OCI-LY7 (cell line): ENCODE measurements at regions not wholly inside any gene's neighbourhood (a gene's known extent, or its start where the extent isn't known, plus 50 kb on each side); places are given as distances from the start of the nearest gene placed in this dataset.

Experiments
- BruUV-seq: library from RNA; stranded (reverse); fragments of 400-500 nt; replicated peaks from 2 replicates; lab custom pipeline; 2021; lab: Mats Ljungman, UMichigan
- CTCF ChIA-PET: fragments of 300-600 bp; sonication (Branson Sonifier 250); formaldehyde crosslinking; loops from one replicate; lab custom pipeline; 2022; ENCODE audit warnings: antibody characterized with exemption; ENCODE audit not compliant: unreplicated experiment; lab: Charles Lee
- POLR2A ChIA-PET: fragments of 300-600 bp; sonication (Branson Sonifier 250); formaldehyde crosslinking; loops from one replicate; lab custom pipeline; 2022; ENCODE audit warnings: antibody characterized with exemption; lab: Charles Lee
- DNase-seq: peaks from one replicate; pipeline ENCODE4 v3.0.0-alpha.2; 2015; ENCODE audit warnings: low spot score
- H2AFZ ChIP-seq: fragments of 200-600 bp; sonication (generic), shearing (Covaris generic); 2 replicates; pipeline ENCODE4 v1.6.1; 2014; ENCODE audit warnings: mild to moderate bottlenecking, antibody characterized with exemption, low read length, moderate library complexity
- H3K27ac ChIP-seq: fragments of 200-600 bp; sonication (generic); 2 replicates; pipeline ENCODE4 v1.5.1; 2014; ENCODE audit warnings: mixed run types, low read depth, mild to moderate bottlenecking, moderate library complexity, low read length, inconsistent platforms; ENCODE audit not compliant: poor library complexity, severe bottlenecking
- H3K36me3 ChIP-seq: fragments of 200-600 bp; sonication (generic); 2 replicates; pipeline ENCODE4 v1.6.1; 2014; ENCODE audit warnings: mild to moderate bottlenecking, antibody characterized with exemption, low read length, moderate library complexity, mixed read lengths; ENCODE audit not compliant: insufficient read depth
- H3K4me1 ChIP-seq: fragments of 200-600 bp; sonication (generic); 2 replicates; pipeline ENCODE4 v1.5.1; 2014; ENCODE audit warnings: mild to moderate bottlenecking, low read length; ENCODE audit not compliant: insufficient read depth, poor library complexity, severe bottlenecking
- H3K4me2 ChIP-seq: fragments of 200-600 bp; sonication (generic); 2 replicates; pipeline ENCODE4 v1.6.1; 2014; ENCODE audit warnings: mild to moderate bottlenecking, low read length
- H3K4me3 ChIP-seq: fragments of 200-600 bp; sonication (generic); 2 replicates; pipeline ENCODE4 v1.5.1; 2014; ENCODE audit warnings: mild to moderate bottlenecking, low read depth, low read length; ENCODE audit not compliant: poor library complexity, severe bottlenecking
- H3K79me2 ChIP-seq: fragments of 200-600 bp; sonication (generic); 2 replicates; pipeline ENCODE4 v1.6.1; 2016; ENCODE audit warnings: low read depth, mild to moderate bottlenecking, low read length, moderate library complexity, mixed read lengths; ENCODE audit not compliant: insufficient read depth
- H3K9me2 ChIP-seq: fragments of 200-600 bp; sonication (generic); 2 replicates; pipeline ENCODE4 v1.6.1; 2016; ENCODE audit warnings: mild to moderate bottlenecking, low read length, mixed read lengths; ENCODE audit not compliant: insufficient read depth
- H3K9me3 ChIP-seq: fragments of 200-600 bp; sonication (generic); 2 replicates; pipeline ENCODE4 v1.6.1; 2014; ENCODE audit warnings: mild to moderate bottlenecking, mixed run types, low read length, mixed read lengths
- H4K20me1 ChIP-seq: fragments of 200-600 bp; sonication (generic); 2 replicates; pipeline ENCODE4 v1.6.1; 2014; ENCODE audit warnings: mild to moderate bottlenecking, antibody characterized with exemption, low read length, moderate library complexity, mixed read lengths; ENCODE audit not compliant: insufficient read depth
- EZH2phosphoT487 ChIP-seq: fragments of 200-600 bp; sonication (generic); IDR thresholded peaks from 2 replicates; pipeline ENCODE4 v1.6.1; 2018; ENCODE audit warnings: low read depth, borderline replicate concordance, mild to moderate bottlenecking, mixed run types, antibody characterized with exemption, low read length, moderate library complexity, mixed read lengths
- intact Hi-C: fragments of 100-400 bp; cut with micrococcal nuclease; formaldehyde crosslinking; loops from one replicate; pipeline ENCODE4 v1.10.0; 2022; ENCODE audit not compliant: unreplicated experiment
- TF ChIP-seq, protein P1 (sequence below): fragments of 200-600 bp; sonication (generic); conservative IDR thresholded peaks from 2 replicates; pipeline ENCODE4 v1.5.1; 2014; ENCODE audit warnings: mild to moderate bottlenecking, antibody characterized with exemption, low read length, moderate library complexity, mixed read lengths

DNA sequence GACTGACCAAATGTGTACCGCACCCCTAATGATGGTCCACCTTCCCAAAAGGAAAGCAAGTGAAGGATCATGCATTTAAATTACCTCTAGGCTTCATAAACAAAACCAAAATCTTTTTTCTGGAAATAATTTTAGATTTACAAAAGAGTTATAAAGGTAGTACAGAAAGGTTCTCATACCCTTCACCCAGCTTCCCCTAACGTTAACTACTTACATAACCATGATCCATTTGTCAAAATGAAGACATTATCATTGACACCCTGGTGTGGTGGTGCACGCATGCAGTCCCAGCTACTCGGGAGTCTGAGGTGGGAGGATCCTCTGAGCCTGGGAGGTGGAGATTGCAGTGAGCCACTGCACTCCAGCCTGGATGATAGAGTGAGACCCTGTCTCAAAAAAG, 75.1 kb upstream of the TCF7L2 start:
- Histone ChIP-seq H3K4me3 (no peak overlapping the region), H4K20me1 (no peaks in the 10 kb centered on the region), H3K36me3 (no peaks in the 10 kb centered on the region), H3K4me2 (no peak overlapping the region), H3K9me3 (peaks cover 4% of the 10 kb centered on the region; the same call in 1 of the 2 replicates), H3K9me2 (no peaks in the 10 kb centered on the region), H2AFZ (no peak overlapping the region), H3K4me1 (no peaks in the 10 kb centered on the region), H3K27ac (no peak overlapping the region), H3K79me2 (no peaks in the 10 kb centered on the region)
- DNase-seq, result no peak
- no peak for TF ChIP-seq EZH2phosphoT487
- TF ChIP-seq, protein P1, sequence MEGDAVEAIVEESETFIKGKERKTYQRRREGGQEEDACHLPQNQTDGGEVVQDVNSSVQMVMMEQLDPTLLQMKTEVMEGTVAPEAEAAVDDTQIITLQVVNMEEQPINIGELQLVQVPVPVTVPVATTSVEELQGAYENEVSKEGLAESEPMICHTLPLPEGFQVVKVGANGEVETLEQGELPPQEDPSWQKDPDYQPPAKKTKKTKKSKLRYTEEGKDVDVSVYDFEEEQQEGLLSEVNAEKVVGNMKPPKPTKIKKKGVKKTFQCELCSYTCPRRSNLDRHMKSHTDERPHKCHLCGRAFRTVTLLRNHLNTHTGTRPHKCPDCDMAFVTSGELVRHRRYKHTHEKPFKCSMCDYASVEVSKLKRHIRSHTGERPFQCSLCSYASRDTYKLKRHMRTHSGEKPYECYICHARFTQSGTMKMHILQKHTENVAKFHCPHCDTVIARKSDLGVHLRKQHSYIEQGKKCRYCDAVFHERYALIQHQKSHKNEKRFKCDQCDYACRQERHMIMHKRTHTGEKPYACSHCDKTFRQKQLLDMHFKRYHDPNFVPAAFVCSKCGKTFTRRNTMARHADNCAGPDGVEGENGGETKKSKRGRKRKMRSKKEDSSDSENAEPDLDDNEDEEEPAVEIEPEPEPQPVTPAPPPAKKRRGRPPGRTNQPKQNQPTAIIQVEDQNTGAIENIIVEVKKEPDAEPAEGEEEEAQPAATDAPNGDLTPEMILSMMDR, result no peak
- BruUV-seq, result no TSS peak
- ChIA-PET CTCF (no interaction called here), POLR2A (interaction anchor here (1.0 kb wide), 1 partner anchor 14 kb away, joined by 3 read pairs; no protein-coding TSS in a partner anchor)
- intact Hi-C loops, result no loop called here

DNA sequence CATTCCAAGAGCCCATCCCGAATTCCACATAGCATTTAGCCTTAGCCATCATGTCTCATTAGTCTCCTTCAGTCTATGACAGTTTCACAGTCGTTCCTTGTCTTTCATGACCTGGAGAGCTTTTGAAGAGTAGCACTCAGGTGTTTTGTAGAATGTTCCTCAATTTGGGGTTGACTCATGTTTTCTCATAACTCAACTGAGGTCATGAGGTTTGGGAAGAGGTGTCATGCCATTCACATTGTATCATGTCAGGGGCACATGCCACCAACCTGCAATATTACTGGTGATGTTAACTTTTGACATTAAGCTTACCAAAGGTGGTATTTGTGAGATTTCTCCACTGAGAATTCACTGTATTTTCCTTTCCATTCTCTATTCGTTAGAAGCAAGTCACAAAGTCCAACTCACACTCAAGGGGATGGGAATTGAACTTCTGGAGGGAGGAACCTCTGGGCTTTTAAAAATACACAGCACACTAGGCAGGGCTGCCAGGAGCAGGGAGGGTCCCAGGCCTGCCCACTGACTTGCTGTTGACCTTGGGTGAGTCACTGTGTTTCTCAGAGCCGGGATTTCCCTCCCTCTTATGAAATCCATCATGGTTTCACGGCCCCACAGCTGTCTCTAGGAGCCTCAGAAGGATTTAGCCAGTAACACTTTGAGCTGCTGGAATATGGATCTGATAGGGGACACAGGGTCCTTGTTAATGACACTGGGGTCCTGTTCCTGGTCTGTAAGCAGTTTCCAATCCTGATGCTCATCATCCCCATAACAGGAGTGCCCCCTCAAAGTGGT, 74.4 kb upstream of the TCF7L2 start:
- TF ChIP-seq, protein P1, result no peak
- no peak for TF ChIP-seq EZH2phosphoT487
- H3K36me3 ChIP-seq, result no peaks in the 10 kb centered on the region
- CTCF ChIA-PET, result interaction anchor here (0.6 kb wide), 1 partner anchor 16 kb away, joined by 3 read pairs; no protein-coding TSS in a partner anchor
- no peak overlapping the region for H3K27ac ChIP-seq
- H3K4me1 ChIP-seq, result no peaks in the 10 kb centered on the region
- no peaks in the 10 kb centered on the region for H3K9me2 ChIP-seq
- no peak overlapping the region for H3K4me2 ChIP-seq
- no peak overlapping the region for H3K4me3 ChIP-seq
- no peaks in the 10 kb centered on the region for H3K79me2 ChIP-seq
- POLR2A ChIA-PET, result interaction anchor here (0.6 to 0.7 kb wide), 2 partner anchors 508 to 837 kb away, joined by 3 to 4 read pairs; no protein-coding TSS in a partner anchor
- no peaks in the 10 kb centered on the region for H4K20me1 ChIP-seq
- H3K9me3 ChIP-seq, result peaks cover 4% of the 10 kb centered on the region; the same call in 1 of the 2 replicates
- intact Hi-C loops, result no loop called here
- no peak for DNase-seq
- no TSS peak for BruUV-seq
- no peak overlapping the region for H2AFZ ChIP-seq
